H1 (cell line): ENCODE measurements at regions not wholly inside any gene's neighbourhood (a gene's known extent, or its start where the extent isn't known, plus 50 kb on each side); places are given as distances from the start of the nearest gene placed in this dataset.

ENCODE experiments used
- CTCF ChIA-PET: fragments of 300-600 bp; sonication (Branson Sonifier 250); formaldehyde crosslinking; loops from one replicate; lab custom pipeline; 2021; ENCODE audit not compliant: partially characterized antibody; lab: Charles Lee
- POLR2A ChIA-PET: fragments of 300-600 bp; sonication (Branson Sonifier 250); formaldehyde crosslinking; loops from one replicate; lab custom pipeline; 2021; ENCODE audit warnings: inconsistent platforms; ENCODE audit not compliant: partially characterized antibody; lab: Charles Lee
- DNase-seq, 2 experiments: peaks; one replicate each; pipeline versions ENCODE4 v3.0.0 to v3.0.0-alpha.2; 2010 to 2022; ENCODE audit warnings: low spot score in 2 of 2, low read depth in 1 of 2, mixed read lengths in 1 of 2
- FAIRE-seq: peaks from 2 replicates; lab custom pipeline; 2011; peaks lifted over from hg19 to GRCh38; lab: Jason Lieb, UNC
- H2AFZ ChIP-seq: 2 replicates; pipeline ENCODE4 v1.8.1; 2012; ENCODE audit warnings: low read length, inconsistent platforms
- H2AK5ac ChIP-seq: 2 replicates; pipeline ENCODE4 v1.6.1; 2013; ENCODE audit warnings: low read depth, low read length
- H2BK120ac ChIP-seq: replicated peaks from 2 replicates; pipeline ENCODE3; 2013; ENCODE audit warnings: low read depth, low read length, inconsistent platforms
- H2BK12ac ChIP-seq: 2 replicates; pipeline ENCODE4 v1.6.1; 2013; ENCODE audit warnings: low read depth, low read length
- H2BK15ac ChIP-seq: 2 replicates; pipeline ENCODE4 v1.6.1; 2013; ENCODE audit warnings: low read length
- H2BK20ac ChIP-seq: 2 replicates; pipeline ENCODE4 v1.6.1; 2013; ENCODE audit warnings: low read length
- H2BK5ac ChIP-seq: 2 replicates; pipeline ENCODE4 v1.6.1; 2013; ENCODE audit warnings: low read depth, low read length
- H3K14ac ChIP-seq: 2 replicates; pipeline ENCODE4 v1.6.1; 2013; ENCODE audit warnings: inconsistent platforms; ENCODE audit not compliant: insufficient read length
- H3K18ac ChIP-seq: 2 replicates; pipeline ENCODE4 v1.6.1; 2013; ENCODE audit warnings: low read length; ENCODE audit errors: extremely low read depth
- H3K23ac ChIP-seq: 2 replicates; pipeline ENCODE4 v1.6.1; 2013; ENCODE audit warnings: inconsistent platforms; ENCODE audit not compliant: insufficient read length
- H3K23me2 ChIP-seq: 2 replicates; pipeline ENCODE4 v1.6.1; 2013; ENCODE audit warnings: low read depth, low read length
- H3K27ac ChIP-seq: 2 replicates; pipeline ENCODE4 v1.6.1; 2011; ENCODE audit warnings: low read depth, low read length, inconsistent platforms
- H3K27me3 ChIP-seq, 4 experiments: replicated peaks in 1 of 4; 1 replicate in 1 of 4; 2 replicates in 3 of 4; pipeline versions ENCODE4 v1.6.1 to v1.8.1; 2011 to 2013; ENCODE audit warnings: low read length in 3 of 4, mild to moderate bottlenecking in 3 of 4, inconsistent platforms in 2 of 4, mixed read lengths in 2 of 4, moderate library complexity in 1 of 4; ENCODE audit not compliant: control insufficient read depth in 3 of 4, insufficient read depth in 3 of 4; ENCODE audit errors: extremely low read depth in 1 of 4
- H3K36me3 ChIP-seq, 4 experiments: 2 replicates each; pipeline versions ENCODE4 v1.6.1 to v1.8.1; 2011 to 2013; ENCODE audit warnings: mild to moderate bottlenecking in 4 of 4, low read length in 3 of 4, moderate library complexity in 2 of 4, control low read depth in 1 of 4, inconsistent platforms in 1 of 4; ENCODE audit not compliant: insufficient read depth in 4 of 4, control insufficient read depth in 2 of 4
- H3K4ac ChIP-seq: replicated peaks from 2 replicates; pipeline ENCODE3; 2013; ENCODE audit warnings: low read length, low read depth, mixed read lengths, inconsistent platforms; ENCODE audit not compliant: insufficient read length
- H3K4me1 ChIP-seq, 4 experiments: replicated peaks in 1 of 4; 1 replicate in 1 of 4; 2 replicates in 3 of 4; pipeline versions ENCODE4 v1.6.1 to v1.8.1; 2011 to 2013; ENCODE audit warnings: low read length in 3 of 4, inconsistent platforms in 2 of 4, mixed read lengths in 1 of 4; ENCODE audit not compliant: insufficient read depth in 4 of 4, control insufficient read depth in 3 of 4
- H3K4me2 ChIP-seq, 2 experiments: 2 replicates each; pipeline versions ENCODE4 v1.6.1 to v1.8.1; 2011 to 2013; ENCODE audit warnings: low read depth in 2 of 2, low read length in 2 of 2, control low read depth in 1 of 2, inconsistent platforms in 1 of 2, mild to moderate bottlenecking in 1 of 2; ENCODE audit not compliant: insufficient read depth in 1 of 2
- H3K4me3 ChIP-seq, 4 experiments: fragments of 200-600, 300-600 bp in 1 of 4; sonication (generic), shearing (Covaris generic), sonication (Bioruptor Twin) in 1 of 4; 2 replicates each; pipeline versions ENCODE4 v1.5.1 to v1.8.1; 2011 to 2016; ENCODE audit warnings: low read length in 4 of 4, low read depth in 3 of 4, control low read depth in 2 of 4, inconsistent platforms in 2 of 4, mild to moderate bottlenecking in 2 of 4, mixed read lengths in 1 of 4, moderate library complexity in 1 of 4; ENCODE audit not compliant: insufficient read depth in 2 of 4; ENCODE audit errors: extremely low read depth in 1 of 4
- H3K56ac ChIP-seq: replicated peaks from 2 replicates; pipeline ENCODE3; 2013; ENCODE audit warnings: low read depth, mild to moderate bottlenecking, mixed read lengths, low read length, inconsistent platforms; ENCODE audit not compliant: insufficient read length
- H3K79me1 ChIP-seq: 2 replicates; pipeline ENCODE4 v1.6.1; 2013; ENCODE audit warnings: low read depth, low read length, control low read depth
- H3K79me2 ChIP-seq, 2 experiments: 2 replicates each; pipeline versions ENCODE4 v1.6.1 to v1.8.1; 2012 to 2013; ENCODE audit warnings: low read length in 2 of 2, mild to moderate bottlenecking in 2 of 2, inconsistent platforms in 1 of 2; ENCODE audit not compliant: insufficient read depth in 2 of 2, control insufficient read depth in 1 of 2
- H3K9ac ChIP-seq, 4 experiments: replicated peaks in 1 of 4; 1 replicate in 1 of 4; 2 replicates in 3 of 4; pipeline versions ENCODE4 v1.6.1 to v1.8.1; 2011 to 2013; ENCODE audit warnings: low read depth in 3 of 4, low read length in 3 of 4, control low read depth in 2 of 4, mild to moderate bottlenecking in 2 of 4, moderate library complexity in 2 of 4, inconsistent platforms in 1 of 4; ENCODE audit errors: extremely low read depth in 1 of 4
- H3K9me3 ChIP-seq, 2 experiments: 2 replicates each; pipeline versions ENCODE4 v1.6.1 to v1.8.1; 2012 to 2013; ENCODE audit warnings: mild to moderate bottlenecking in 2 of 2, moderate library complexity in 2 of 2, control low read depth in 1 of 2, inconsistent platforms in 1 of 2, low read depth in 1 of 2, low read length in 1 of 2, mixed read lengths in 1 of 2; ENCODE audit not compliant: insufficient read depth in 2 of 2
- H4K20me1 ChIP-seq, 2 experiments: replicated peaks in 1 of 2; 2 replicates each; pipeline versions ENCODE3 to v1.8.1; 2011 to 2013; ENCODE audit warnings: inconsistent platforms in 2 of 2, low read length in 2 of 2, mild to moderate bottlenecking in 1 of 2; ENCODE audit not compliant: insufficient read depth in 2 of 2, control insufficient read depth in 1 of 2
- H4K5ac ChIP-seq: 2 replicates; pipeline ENCODE4 v1.6.1; 2013; ENCODE audit warnings: low read length, low read depth, mixed read lengths, inconsistent platforms; ENCODE audit not compliant: insufficient read length
- H4K8ac ChIP-seq: 2 replicates; pipeline ENCODE4 v1.8.0; 2013; ENCODE audit warnings: mild to moderate bottlenecking, moderate library complexity, low read length, inconsistent platforms; ENCODE audit not compliant: insufficient read depth; ENCODE audit errors: extremely low read depth
- H4K91ac ChIP-seq: replicated peaks from 2 replicates; pipeline ENCODE3; 2013; ENCODE audit warnings: low read length, mixed read lengths, inconsistent platforms; ENCODE audit not compliant: insufficient read length
- POU5F1 ChIP-seq: IDR thresholded peaks from 2 replicates; pipeline ENCODE4 v1.6.1; 2011; ENCODE audit warnings: low read depth, mild to moderate bottlenecking, low read length, moderate library complexity
- SP2 ChIP-seq: IDR thresholded peaks from 2 replicates; pipeline ENCODE4 v1.6.1; 2012; ENCODE audit warnings: mild to moderate bottlenecking, low read length, inconsistent platforms
- WGBS, 2 experiments: shearing (Covaris generic) in 1 of 2; methylation state at CpG; one replicate each; pipeline versions ENCODE4 v1.1.6 to v1.1.7; 2013 to 2015; ENCODE audit warnings: low lambda C conversion rate in 2 of 2, mixed read lengths in 2 of 2, inconsistent platforms in 1 of 2, low coverage in 1 of 2, missing lambda C conversion rate in 1 of 2; ENCODE audit not compliant: insufficient replicate concordance in 2 of 2, insufficient coverage in 1 of 2, insufficient read length in 1 of 2; ENCODE audit errors: extremely low coverage in 1 of 2, missing lambda C conversion rate in 1 of 2; 5-methylcytosine and 5-hydroxymethylcytosine counted together

DNA sequence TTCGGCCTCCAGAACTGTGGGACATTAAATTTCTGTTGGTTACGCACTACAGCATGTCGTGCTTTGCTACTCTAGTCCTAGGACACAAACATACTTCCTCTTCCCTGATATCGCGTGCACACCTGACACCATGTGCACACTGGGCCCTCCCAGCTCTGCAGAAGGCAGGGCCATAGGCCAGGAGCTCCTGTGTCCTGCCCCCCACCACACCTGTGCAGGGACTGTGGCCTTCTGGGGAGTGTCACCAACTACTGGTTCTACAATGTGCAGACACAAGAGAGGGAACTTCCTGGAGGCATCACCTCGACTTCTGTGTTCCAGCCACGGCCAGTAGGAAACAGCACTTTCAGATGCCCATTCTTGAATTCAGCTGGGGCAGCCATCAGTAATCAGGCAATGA is 646.4 kb upstream of the MGMT start:
- Histone ChIP-seq H2BK120ac (no peak overlapping the region), H4K20me1 (no peaks in the 10 kb centered on the region), H2BK12ac (no peak overlapping the region), H3K18ac (no peak overlapping the region), H3K4ac (no peak overlapping the region), H2AK5ac (no peak overlapping the region), H3K79me2 (no peaks in the 10 kb centered on the region), H3K79me1 (no peaks in the 10 kb centered on the region), H3K23ac (no peak overlapping the region), H3K9ac (no peak overlapping the region), H3K4me1 (no peaks in the 10 kb centered on the region), H3K4me2 (no peak overlapping the region), H3K36me3 (no peaks in the 10 kb centered on the region), H3K9me3 (no peaks in the 10 kb centered on the region), H4K5ac (no peak overlapping the region), H3K23me2 (peaks cover 7% of the 10 kb centered on the region; the same call in 1 of the 2 replicates), H2BK5ac (no peak overlapping the region), H3K56ac (no peak overlapping the region)
- no peak for FAIRE-seq
- ChIA-PET POLR2A (no interaction called here), CTCF (no interaction called here)
- peak in 1 of 2 experiments; percentile 16 for DNase-seq
- no peak for TF ChIP-seq SP2
- TF ChIP-seq POU5F1: no peak
- TF ChIP-seq, all 59 proteins: peak for 0
- no peak overlapping the region for H4K91ac ChIP-seq
- H2BK20ac ChIP-seq: no peak overlapping the region
- no peak overlapping the region for H2BK15ac ChIP-seq
- H4K8ac ChIP-seq: peak overlapping the region; percentile 35; the same call in 1 of the 2 replicates
- H3K27ac ChIP-seq: no peak overlapping the region
- H2AFZ ChIP-seq: no peak overlapping the region
- H3K14ac ChIP-seq: no peak overlapping the region
- 75% methylated on average over 7 of the region's 7 CpGs; no CpG with 5 or more reads in 1 of the 2 experiments for WGBS, 2 experiments
- H3K27me3 ChIP-seq: no peaks in the 10 kb centered on the region
- no peak overlapping the region for H3K4me3 ChIP-seq
